SK-N-SH (cell line): ENCODE measurements at regions not wholly inside any gene's neighbourhood (a gene's known extent, or its start where the extent isn't known, plus 50 kb on each side); places are given as distances from the start of the nearest gene placed in this dataset.
A peak's percentile ranks its signal among the peaks of the same experiment; 100 is the strongest.

Experiments used
- CTCF ChIA-PET: fragments of 300-600, 350-600 bp; formaldehyde crosslinking; extraction: SDS; loops from one replicate; lab custom pipeline; 2021; lab: Yijun Ruan, JAX
- POLR2A ChIA-PET: fragments of 350-600 bp; sonication (Branson Sonifier 250); formaldehyde crosslinking; extraction: SDS; loops from one replicate; lab custom pipeline; 2020; ENCODE audit warnings: antibody characterized with exemption, inconsistent platforms; lab: Yijun Ruan, JAX
- DNase-seq: peaks from one replicate; pipeline ENCODE4 v3.0.0; 2012
- H2AFZ ChIP-seq: fragments of 200-600 bp; sonication (generic); 2 replicates; pipeline ENCODE4 v1.8.1; 2016; ENCODE audit warnings: antibody characterized with exemption, mild to moderate bottlenecking, low read depth
- H3F3A ChIP-seq: fragments of 200-600 bp; sonication (generic); replicated peaks from 2 replicates; pipeline ENCODE3; 2016; ENCODE audit warnings: antibody characterized with exemption, mild to moderate bottlenecking; ENCODE audit not compliant: insufficient read depth
- H3K27ac ChIP-seq, 2 experiments: fragments of 200-500 bp in 1 of 2; fragments of 200-600 bp in 1 of 2; sonication (Bioruptor generic) in 1 of 2; sonication (generic), shearing (Covaris generic) in 1 of 2; 2 replicates each; pipeline versions ENCODE4 v1.5.1 to v1.6.1; 2014 to 2016; ENCODE audit warnings: low read depth in 2 of 2, inconsistent platforms in 1 of 2, low read length in 1 of 2, mild to moderate bottlenecking in 1 of 2, mixed read lengths in 1 of 2
- H3K27me3 ChIP-seq: fragments of 200-600 bp; sonication (generic), shearing (Covaris generic); 2 replicates; pipeline ENCODE4 v1.6.1; 2016; ENCODE audit warnings: mixed run types; ENCODE audit not compliant: insufficient read depth
- H3K36me3 ChIP-seq, 2 experiments: fragments of 200-500 bp in 1 of 2; fragments of 200-600 bp in 1 of 2; sonication (Bioruptor generic) in 1 of 2; sonication (generic) in 1 of 2; replicated peaks in 1 of 2; 2 replicates each; pipeline versions ENCODE3 to v1.5.1; 2014 to 2016; ENCODE audit warnings: low read length in 1 of 2, mild to moderate bottlenecking in 1 of 2; ENCODE audit not compliant: insufficient read depth in 2 of 2, control insufficient read depth in 1 of 2
- H3K4me1 ChIP-seq, 2 experiments: fragments of 200-500 bp in 1 of 2; fragments of 200-600 bp in 1 of 2; sonication (Bioruptor generic) in 1 of 2; sonication (generic), shearing (Covaris generic) in 1 of 2; 2 replicates each; pipeline versions ENCODE4 v1.5.1 to v1.6.1; 2014 to 2016; ENCODE audit warnings: low read depth in 1 of 2, low read length in 1 of 2, mixed run types in 1 of 2; ENCODE audit not compliant: insufficient read depth in 2 of 2, control insufficient read depth in 1 of 2
- H3K4me2 ChIP-seq: fragments of 200-600 bp; sonication (generic), shearing (Covaris generic); 2 replicates; pipeline ENCODE4 v1.6.1; 2017; ENCODE audit warnings: mixed run types
- H3K4me3 ChIP-seq, 2 experiments: fragments of 200-500 bp in 1 of 2; fragments of 200-600 bp in 1 of 2; sonication (Bioruptor generic) in 1 of 2; sonication (generic), shearing (Covaris generic) in 1 of 2; 2 replicates each; pipeline versions ENCODE4 v1.5.1 to v1.8.1; 2014 to 2016; ENCODE audit warnings: low read depth in 2 of 2, inconsistent platforms in 1 of 2, low read length in 1 of 2, mild to moderate bottlenecking in 1 of 2, mixed read lengths in 1 of 2, moderate library complexity in 1 of 2
- H3K79me2 ChIP-seq: fragments of 200-600 bp; sonication (generic); 2 replicates; pipeline ENCODE4 v1.8.1; 2017; ENCODE audit warnings: mild to moderate bottlenecking; ENCODE audit not compliant: insufficient read depth
- H3K9ac ChIP-seq: fragments of 200-600 bp; sonication (generic); 2 replicates; pipeline ENCODE4 v1.6.1; 2017; ENCODE audit warnings: mixed run types
- H3K9me2 ChIP-seq: fragments of 200-600 bp; sonication (generic); 2 replicates; pipeline ENCODE4 v1.6.1; 2017; ENCODE audit warnings: mixed run types
- H3K9me3 ChIP-seq: fragments of 200-600 bp; sonication (generic); 2 replicates; pipeline ENCODE4 v1.6.1; 2017; ENCODE audit warnings: mixed run types, mild to moderate bottlenecking, moderate library complexity
- H4K20me1 ChIP-seq: fragments of 200-600 bp; sonication (generic); 2 replicates; pipeline ENCODE4 v1.6.1; 2017; ENCODE audit warnings: mild to moderate bottlenecking, mixed run types; ENCODE audit not compliant: insufficient read depth
- CHD2 ChIP-seq: fragments of 150-350 bp; IDR thresholded peaks from 2 replicates; pipeline ENCODE4 v1.6.1; 2018; ENCODE audit warnings: low read length; ENCODE audit not compliant: partially characterized antibody
- EP300 ChIP-seq, 2 experiments: IDR thresholded peaks; 2 replicates each; pipeline versions ENCODE4 v1.4.0 to v1.6.1; 2012; ENCODE audit warnings: borderline replicate concordance in 1 of 2, low read depth in 1 of 2, low read length in 1 of 2
- EZH2phosphoT487 ChIP-seq: fragments of 200-600 bp; sonication (generic); IDR thresholded peaks from 2 replicates; pipeline ENCODE4 v1.6.1; 2017; ENCODE audit warnings: low read depth, mixed run types, mild to moderate bottlenecking, antibody characterized with exemption, moderate library complexity, borderline replicate concordance
- FOXJ3 ChIP-seq: sonication (generic); formaldehyde crosslinking; IDR thresholded peaks from 2 replicates; pipeline ENCODE4 v1.5.1; 2020; ENCODE audit warnings: mild to moderate bottlenecking, missing genetic modification reagents
- FOXM1 ChIP-seq: IDR thresholded peaks from 2 replicates; pipeline ENCODE4 v1.4.0; 2012; ENCODE audit warnings: low read depth, mild to moderate bottlenecking
- GATA2 ChIP-seq: sonication (generic); formaldehyde crosslinking; IDR thresholded peaks from 2 replicates; pipeline ENCODE4 v1.5.0; 2020; ENCODE audit warnings: mild to moderate bottlenecking, missing genetic modification reagents
- JUND ChIP-seq: IDR thresholded peaks from 2 replicates; pipeline ENCODE4 v1.4.0; 2012
- MEF2A ChIP-seq: IDR thresholded peaks from 2 replicates; pipeline ENCODE4 v1.4.0; 2012; ENCODE audit warnings: low read depth, borderline replicate concordance
- NFIC ChIP-seq: IDR thresholded peaks from 2 replicates; pipeline ENCODE4 v1.4.0; 2012; ENCODE audit warnings: borderline replicate concordance
- NRF1 ChIP-seq: IDR thresholded peaks from 2 replicates; pipeline ENCODE4 v1.6.1; 2012; ENCODE audit warnings: low read depth, mild to moderate bottlenecking, low read length
- RAD21 ChIP-seq: IDR thresholded peaks from 2 replicates; pipeline ENCODE4 v1.6.1; 2012; ENCODE audit warnings: mild to moderate bottlenecking, low read length
- RCOR1 ChIP-seq: fragments of 150-350 bp; IDR thresholded peaks from 2 replicates; pipeline ENCODE4 v1.6.1; 2017; ENCODE audit warnings: antibody characterized with exemption, low read length
- RFX5 ChIP-seq: IDR thresholded peaks from 2 replicates; pipeline ENCODE4 v1.6.1; 2012; ENCODE audit warnings: mild to moderate bottlenecking, improper control_type of control experiment, low read length
- RXRA ChIP-seq: IDR thresholded peaks from 2 replicates; pipeline ENCODE4 v1.4.0; 2012; ENCODE audit warnings: low read depth, mild to moderate bottlenecking, borderline replicate concordance
- SMC3 ChIP-seq: IDR thresholded peaks from 2 replicates; pipeline ENCODE4 v1.6.1; 2012; ENCODE audit warnings: low read depth, low read length, improper control_type of control experiment
- TCF12 ChIP-seq: IDR thresholded peaks from 2 replicates; pipeline ENCODE4 v1.4.0; 2012
- TEAD4 ChIP-seq: IDR thresholded peaks from 2 replicates; pipeline ENCODE4 v1.4.0; 2012; ENCODE audit warnings: mild to moderate bottlenecking, borderline replicate concordance; ENCODE audit not compliant: insufficient read depth
- WGBS: methylation state at CpG from one replicate; pipeline ENCODE4 v1.1.6; 2017; ENCODE audit warnings: low lambda C conversion rate; 5-methylcytosine and 5-hydroxymethylcytosine counted together
- TF ChIP-seq, protein P1 (sequence below): IDR thresholded peaks from 2 replicates; pipeline ENCODE4; 2012
- TF ChIP-seq, protein P2 (sequence below): fragments of 150-350 bp; IDR thresholded peaks from 2 replicates; pipeline ENCODE4 v1.6.1; 2017; ENCODE audit warnings: antibody characterized with exemption, low read length, low read depth, borderline replicate concordance
- TF ChIP-seq, protein P3 (sequence below): fragments of 200-600 bp; sonication (generic); IDR thresholded peaks from 2 replicates; pipeline ENCODE4 v1.6.1; 2017; ENCODE audit warnings: antibody characterized with exemption, mild to moderate bottlenecking, moderate library complexity
- TF ChIP-seq, protein P4 (sequence below): IDR thresholded peaks from 2 replicates; pipeline ENCODE4 v1.4.0; 2012; ENCODE audit warnings: low read depth
- TF ChIP-seq, protein P5 (sequence below): IDR thresholded peaks from 2 replicates; pipeline ENCODE4 v1.4.0; 2012; ENCODE audit warnings: low read depth, borderline replicate concordance

DNA sequence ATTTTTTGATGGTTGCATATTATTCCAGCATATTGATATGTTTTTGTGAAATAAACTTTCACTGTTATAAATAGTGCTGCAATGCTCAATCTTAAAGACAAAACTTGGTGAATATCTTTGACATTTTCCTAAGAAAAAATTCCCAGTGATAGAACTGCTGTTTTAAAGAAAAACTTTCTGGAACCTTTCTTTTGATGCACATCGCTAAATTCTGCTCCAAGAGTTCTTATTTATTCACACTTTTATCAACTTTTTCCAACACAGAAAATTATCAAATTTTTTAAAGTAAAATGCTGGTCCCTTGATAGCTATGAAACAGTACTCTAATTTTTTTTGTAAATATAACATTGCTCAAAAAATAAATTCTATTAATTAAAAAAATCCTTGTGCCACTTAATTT is 196.6 kb downstream of the HS3ST3A1 start (continued):
- TF ChIP-seq SMC3 (no peak), JUND (no peak), EP300 (IDR thresholded peaks at IDR 0.05; ENCODE audit: borderline replicate concordance in 1 of 2, low read depth in 1 of 2, low read length in 1 of 2) (no peak), TCF12 (no peak), TEAD4 (no peak)
- TF ChIP-seq, protein P1, sequence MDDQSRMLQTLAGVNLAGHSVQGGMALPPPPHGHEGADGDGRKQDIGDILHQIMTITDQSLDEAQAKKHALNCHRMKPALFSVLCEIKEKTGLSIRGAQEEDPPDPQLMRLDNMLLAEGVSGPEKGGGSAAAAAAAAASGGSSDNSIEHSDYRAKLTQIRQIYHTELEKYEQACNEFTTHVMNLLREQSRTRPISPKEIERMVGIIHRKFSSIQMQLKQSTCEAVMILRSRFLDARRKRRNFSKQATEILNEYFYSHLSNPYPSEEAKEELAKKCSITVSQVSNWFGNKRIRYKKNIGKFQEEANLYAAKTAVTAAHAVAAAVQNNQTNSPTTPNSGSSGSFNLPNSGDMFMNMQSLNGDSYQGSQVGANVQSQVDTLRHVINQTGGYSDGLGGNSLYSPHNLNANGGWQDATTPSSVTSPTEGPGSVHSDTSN: no peak
- TF ChIP-seq, protein P2, sequence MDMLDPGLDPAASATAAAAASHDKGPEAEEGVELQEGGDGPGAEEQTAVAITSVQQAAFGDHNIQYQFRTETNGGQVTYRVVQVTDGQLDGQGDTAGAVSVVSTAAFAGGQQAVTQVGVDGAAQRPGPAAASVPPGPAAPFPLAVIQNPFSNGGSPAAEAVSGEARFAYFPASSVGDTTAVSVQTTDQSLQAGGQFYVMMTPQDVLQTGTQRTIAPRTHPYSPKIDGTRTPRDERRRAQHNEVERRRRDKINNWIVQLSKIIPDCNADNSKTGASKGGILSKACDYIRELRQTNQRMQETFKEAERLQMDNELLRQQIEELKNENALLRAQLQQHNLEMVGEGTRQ: no peak

DNA sequence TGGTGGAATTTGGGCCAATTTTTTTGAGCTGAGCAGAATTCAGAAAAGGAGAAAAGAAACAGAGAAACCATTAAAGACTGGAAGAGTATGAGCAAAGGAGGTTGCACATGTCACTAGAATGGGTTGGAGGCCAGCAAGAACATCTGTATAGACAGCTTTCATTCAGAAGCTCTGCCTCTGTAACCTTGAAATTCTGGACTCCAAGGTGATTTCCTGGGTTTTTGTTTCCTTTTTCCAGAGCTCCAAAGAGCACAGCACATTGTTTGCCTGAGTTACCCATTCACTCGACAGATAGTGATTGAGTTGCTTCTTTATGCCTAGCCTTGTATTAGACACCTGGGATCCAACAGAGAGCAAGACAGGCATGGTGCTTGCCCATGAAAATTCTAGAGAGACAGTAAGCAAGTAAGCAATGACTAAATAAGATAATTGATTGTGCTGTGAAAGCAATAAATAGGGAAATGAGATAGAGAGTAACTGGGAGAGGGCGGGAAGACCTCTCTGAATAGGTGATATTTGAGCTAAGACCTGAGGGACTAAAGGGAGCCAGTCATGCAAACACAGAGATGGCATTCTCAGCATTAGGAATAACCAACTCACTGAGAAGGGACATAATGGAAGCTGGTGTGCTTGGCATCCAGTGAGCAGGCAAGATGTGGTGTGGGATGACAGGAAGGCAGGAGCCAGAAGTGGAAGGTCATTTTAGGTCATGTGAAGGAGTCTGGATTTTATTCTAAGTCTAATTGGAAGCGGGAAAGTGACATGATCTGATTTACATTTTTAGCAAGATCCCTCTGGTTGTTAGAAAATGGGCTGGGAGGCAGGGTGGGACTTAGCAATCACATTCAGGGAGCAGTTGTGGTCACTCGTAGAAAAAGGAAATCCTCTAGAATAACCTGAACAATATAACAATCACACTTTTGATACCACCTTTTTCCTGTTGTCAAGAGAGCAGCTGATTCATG is 197.5 kb downstream of the HS3ST3A1 start:
- no peak overlapping the region for H3K4me3 ChIP-seq
- H3K9ac ChIP-seq: no peak overlapping the region
- no peaks in the 10 kb centered on the region for H3K79me2 ChIP-seq
- H3K9me2 ChIP-seq: no peaks in the 10 kb centered on the region
- no peak overlapping the region for H2AFZ ChIP-seq
- H3K27me3 ChIP-seq: no peaks in the 10 kb centered on the region
- ChIA-PET POLR2A (interaction anchor here (1.0 to 1.2 kb wide), 3 partner anchors 12 to 109 kb away, joined by 3 to 10 read pairs (median 3); no protein-coding TSS in a partner anchor), CTCF (interaction anchor here (0.6 to 2.1 kb wide), 9 partner anchors 10 to 373 kb away, joined by 3 to 8 read pairs (median 3); no protein-coding TSS in a partner anchor)
- peak; percentile 68 for DNase-seq
- 60% methylated on average over 4 of the region's 4 CpGs for WGBS
- H3K27ac ChIP-seq: peak overlapping the region in 1 of 2 experiments; percentile 83; a peak in 2 of 4 replicates
- H3F3A ChIP-seq: no peaks in the 10 kb centered on the region
- no peak overlapping the region for H3K4me2 ChIP-seq
- H4K20me1 ChIP-seq: no peaks in the 10 kb centered on the region
- H3K4me1 ChIP-seq: peaks cover 0 to 21% of the 10 kb centered on the region in 2 experiments; a peak in 2 of 4 replicates
- no peaks in the 10 kb centered on the region for H3K36me3 ChIP-seq
- H3K9me3 ChIP-seq: no peaks in the 10 kb centered on the region
- TF ChIP-seq RCOR1 (peak; percentile 87), JUND (no peak), TCF12 (peak; percentile 57; the same call in 1 of the 2 replicates), FOXM1 (no peak), GATA2 (CRISPR knock-in tag) (peak; percentile 73), NRF1 (no peak), RXRA (no peak), MEF2A (no peak), RFX5 (no peak), EP300 (IDR thresholded peaks at IDR 0.05; ENCODE audit: borderline replicate concordance in 1 of 2, low read depth in 1 of 2, low read length in 1 of 2) (peak in 1 of 2 experiments; percentile 98; a peak in 2 of 4 replicates), EZH2phosphoT487 (no peak), FOXJ3 (0 out of 2 replicates have a peak, but pooled peaks have one; percentile 48), RAD21 (peak; percentile 33; the same call in 1 of the 2 replicates), NFIC (no peak), CHD2 (peak; percentile 83)
- TF ChIP-seq, protein P1: 0 out of 2 replicates have a peak, but pooled peaks have one; percentile 11
- TF ChIP-seq, protein P2: no peak
- TF ChIP-seq, protein P3, sequence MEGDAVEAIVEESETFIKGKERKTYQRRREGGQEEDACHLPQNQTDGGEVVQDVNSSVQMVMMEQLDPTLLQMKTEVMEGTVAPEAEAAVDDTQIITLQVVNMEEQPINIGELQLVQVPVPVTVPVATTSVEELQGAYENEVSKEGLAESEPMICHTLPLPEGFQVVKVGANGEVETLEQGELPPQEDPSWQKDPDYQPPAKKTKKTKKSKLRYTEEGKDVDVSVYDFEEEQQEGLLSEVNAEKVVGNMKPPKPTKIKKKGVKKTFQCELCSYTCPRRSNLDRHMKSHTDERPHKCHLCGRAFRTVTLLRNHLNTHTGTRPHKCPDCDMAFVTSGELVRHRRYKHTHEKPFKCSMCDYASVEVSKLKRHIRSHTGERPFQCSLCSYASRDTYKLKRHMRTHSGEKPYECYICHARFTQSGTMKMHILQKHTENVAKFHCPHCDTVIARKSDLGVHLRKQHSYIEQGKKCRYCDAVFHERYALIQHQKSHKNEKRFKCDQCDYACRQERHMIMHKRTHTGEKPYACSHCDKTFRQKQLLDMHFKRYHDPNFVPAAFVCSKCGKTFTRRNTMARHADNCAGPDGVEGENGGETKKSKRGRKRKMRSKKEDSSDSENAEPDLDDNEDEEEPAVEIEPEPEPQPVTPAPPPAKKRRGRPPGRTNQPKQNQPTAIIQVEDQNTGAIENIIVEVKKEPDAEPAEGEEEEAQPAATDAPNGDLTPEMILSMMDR: no peak
- TF ChIP-seq, protein P4, sequence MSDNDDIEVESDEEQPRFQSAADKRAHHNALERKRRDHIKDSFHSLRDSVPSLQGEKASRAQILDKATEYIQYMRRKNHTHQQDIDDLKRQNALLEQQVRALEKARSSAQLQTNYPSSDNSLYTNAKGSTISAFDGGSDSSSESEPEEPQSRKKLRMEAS: no peak
- TF ChIP-seq, protein P5, sequence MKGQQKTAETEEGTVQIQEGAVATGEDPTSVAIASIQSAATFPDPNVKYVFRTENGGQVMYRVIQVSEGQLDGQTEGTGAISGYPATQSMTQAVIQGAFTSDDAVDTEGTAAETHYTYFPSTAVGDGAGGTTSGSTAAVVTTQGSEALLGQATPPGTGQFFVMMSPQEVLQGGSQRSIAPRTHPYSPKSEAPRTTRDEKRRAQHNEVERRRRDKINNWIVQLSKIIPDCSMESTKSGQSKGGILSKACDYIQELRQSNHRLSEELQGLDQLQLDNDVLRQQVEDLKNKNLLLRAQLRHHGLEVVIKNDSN: no peak
